NCI-H2029 (cell line): ENCODE measurements at regions not wholly inside any gene's neighbourhood (a gene's known extent, or its start where the extent isn't known, plus 50 kb on each side); places are given as distances from the start of the nearest gene placed in this dataset.
"Not testable (repeated sequence)": the region's sequence is repeated elsewhere in the genome, so short reads cannot be mapped to it uniquely, and the experiment has no call there.

ENCODE experiments used
- DNase-seq: peaks from one replicate; lab custom pipeline; 2025; lab: John Stamatoyannopoulos, UW

GRCh38 chr1:234866007-234866866 is 256.3 kb upstream of the IRF2BP2 start:
- DNase-seq: no peak

GRCh38 chr1:234865171-234866006 is 255.4 kb upstream of the IRF2BP2 start:
- no peak for DNase-seq

- no peak for DNase-seq
Measured at GRCh38 chr1:234864116-234864515, 254.1 kb upstream of the IRF2BP2 start.

GRCh38 chr1:234863551-234863971 is 253.6 kb upstream of the IRF2BP2 start:
- DNase-seq: no peak

GRCh38 chr1:234862944-234863515 is 253.1 kb upstream of the IRF2BP2 start:
- DNase-seq: no peak

- DNase-seq: no peak
Measured at GRCh38 chr1:234862360-234862943, 252.5 kb upstream of the IRF2BP2 start.

- no peak for DNase-seq
Measured at GRCh38 chr1:234861761-234862160, 251.8 kb upstream of the IRF2BP2 start.

GRCh38 chr1:234861024-234861620 is 251.1 kb upstream of the IRF2BP2 start:
- no peak for DNase-seq

- DNase-seq: no peak
Measured at GRCh38 chr1:234858722-234859121, 248.7 kb upstream of the IRF2BP2 start.

GRCh38 chr1:234856845-234857245 is 246.9 kb upstream of the IRF2BP2 start:
- no peak for DNase-seq

GRCh38 chr1:234855851-234856250 is 245.9 kb upstream of the IRF2BP2 start:
- DNase-seq: no peak

GRCh38 chr1:234854645-234855039 is 244.7 kb upstream of the IRF2BP2 start:
- no peak for DNase-seq

GRCh38 chr1:234853906-234854644 is 244.1 kb upstream of the IRF2BP2 start:
- DNase-seq: no peak

- DNase-seq: no peak
Measured at GRCh38 chr1:234852659-234853058, 242.7 kb upstream of the IRF2BP2 start.

GRCh38 chr1:234851450-234852438 is 241.8 kb upstream of the IRF2BP2 start:
- no peak for DNase-seq

- no peak for DNase-seq
Measured at GRCh38 chr1:234849832-234850231, 239.9 kb upstream of the IRF2BP2 start.

- DNase-seq: no peak
Measured at GRCh38 chr1:234848972-234849649, 239.1 kb upstream of the IRF2BP2 start.

- DNase-seq: not testable (repeated sequence)
Measured at GRCh38 chr1:234846813-234847212, 236.8 kb upstream of the IRF2BP2 start.

- no peak for DNase-seq
Measured at GRCh38 chr1:234845836-234846235, 235.9 kb upstream of the IRF2BP2 start.
